Activated CD4-positive, alpha-beta T cell treated with anti-CD3 and anti-CD28 coated beads, Interleukin-2, Interleukin-4, amounts not matched to agents 100 ng/mL and 50 ng/mL, durations not matched to agents 16 hours and 8 hours (primary cell): ENCODE measurements at regions not wholly inside any gene's neighbourhood (a gene's known extent, or its start where the extent isn't known, plus 50 kb on each side); places are given as distances from the start of the nearest gene placed in this dataset.
"Not testable (repeated sequence)": the region's sequence is repeated elsewhere in the genome, so short reads cannot be mapped to it uniquely, and the experiment has no call there.

Source experiments
- DNase-seq: peaks from one replicate; pipeline ENCODE4 v3.0.0-alpha.2; 2020; ENCODE audit warnings: low spot score

GRCh38 chr13:43946281-43946680 lies 66.6 kb downstream of the LACC1 start:
- DNase-seq = no peak

GRCh38 chr13:43947897-43948458 lies 68.3 kb downstream of the LACC1 start:
- DNase-seq = no peak

- DNase-seq = no peak
Measured at GRCh38 chr13:43953370-43953769, 73.7 kb downstream of the LACC1 start.

GRCh38 chr13:43956975-43957374 lies 77.3 kb downstream of the LACC1 start:
- not testable (repeated sequence) for DNase-seq

GRCh38 chr13:43959291-43959690 lies 79.6 kb downstream of the LACC1 start:
- no peak for DNase-seq

- DNase-seq = no peak
Measured at GRCh38 chr13:43961909-43962308, 82.2 kb downstream of the LACC1 start.

GRCh38 chr13:43963726-43964125 lies 84.0 kb downstream of the LACC1 start:
- no peak for DNase-seq

GRCh38 chr13:43964698-43965458 lies 85.2 kb downstream of the LACC1 start:
- no peak for DNase-seq

GRCh38 chr13:43965459-43965845 lies 85.7 kb downstream of the LACC1 start:
- DNase-seq = no peak

- DNase-seq = not testable (repeated sequence)
Measured at GRCh38 chr13:43968251-43968942, 88.7 kb downstream of the LACC1 start.

GRCh38 chr13:43968943-43969690 lies 89.4 kb downstream of the LACC1 start:
- DNase-seq = not testable (repeated sequence)

GRCh38 chr13:43969919-43970318 lies 90.2 kb downstream of the LACC1 start:
- not testable (repeated sequence) for DNase-seq

- not testable (repeated sequence) for DNase-seq
Measured at GRCh38 chr13:43970520-43971242, 91.0 kb downstream of the LACC1 start.

GRCh38 chr13:43971324-43971723 lies 91.6 kb downstream of the LACC1 start:
- not testable (repeated sequence) for DNase-seq

- no peak for DNase-seq
Measured at GRCh38 chr13:43977911-43978310, 98.2 kb downstream of the LACC1 start.

- no peak for DNase-seq
Measured at GRCh38 chr13:43978688-43979087, 99.0 kb downstream of the LACC1 start.

- no peak for DNase-seq
Measured at GRCh38 chr13:43979492-43979891, 99.8 kb downstream of the LACC1 start.

- DNase-seq = no peak
Measured at GRCh38 chr13:43980587-43980986, 100.9 kb downstream of the LACC1 start.

GRCh38 chr13:43981091-43981490 lies 101.4 kb downstream of the LACC1 start:
- DNase-seq = no peak

GRCh38 chr13:43981512-43982301 lies 102.0 kb downstream of the LACC1 start:
- DNase-seq = no peak

GRCh38 chr13:43983373-43983772 lies 103.7 kb downstream of the LACC1 start:
- no peak for DNase-seq
